Kidney (tissue), 13 donors: ENCODE measurements at regions not wholly inside any gene's neighbourhood (a gene's known extent, or its start where the extent isn't known, plus 50 kb on each side); places are given as distances from the start of the nearest gene placed in this dataset.

Experiments used
- DNase-seq, 5 donors: peaks; one replicate each; pipeline ENCODE4 v3.0.0-alpha.2; 2013 to 2020
- FAIRE-seq: peaks from 2 replicates; lab custom pipeline; 2012; peaks lifted over from hg19 to GRCh38; lab: Jason Lieb, UNC
- H3K27ac ChIP-seq, 2 donors: one replicate each; pipeline ENCODE4 v1.7.0; 2013; ENCODE audit warnings: low read depth in 2 of 2, low read length in 2 of 2, inconsistent platforms in 1 of 2
- H3K27me3 ChIP-seq: one replicate; pipeline ENCODE4 v1.7.1; 2013; ENCODE audit warnings: low read length, inconsistent platforms; ENCODE audit not compliant: control insufficient read depth, insufficient read depth
- H3K36me3 ChIP-seq, 3 donors: one replicate each; pipeline versions ENCODE4 v1.7.0 to v1.7.1; 2013; ENCODE audit warnings: low read length in 3 of 3, control low read depth in 1 of 3, inconsistent platforms in 1 of 3; ENCODE audit not compliant: insufficient read depth in 3 of 3, control insufficient read depth in 2 of 3
- H3K4me1 ChIP-seq, 3 donors: one replicate each; pipeline versions ENCODE4 v1.7.0 to v1.7.1; 2013; ENCODE audit warnings: low read length in 3 of 3, inconsistent platforms in 1 of 3, low read depth in 1 of 3; ENCODE audit not compliant: control insufficient read depth in 2 of 3, insufficient read depth in 2 of 3
- H3K4me3 ChIP-seq, 3 donors: one replicate each; pipeline versions ENCODE4 v1.7.0 to v1.8.1; 2013; ENCODE audit warnings: low read length in 3 of 3, control low read depth in 1 of 3, inconsistent platforms in 1 of 3
- H3K9ac ChIP-seq, 3 donors: one replicate each; pipeline versions ENCODE4 v1.7.0 to v1.7.1; 2013; ENCODE audit warnings: low read length in 3 of 3, control low read depth in 1 of 3, inconsistent platforms in 1 of 3
- H3K9me3 ChIP-seq, 3 donors: one replicate each; pipeline versions ENCODE4 v1.7.0 to v1.7.1; 2013; ENCODE audit warnings: low read length in 3 of 3, control low read depth in 1 of 3, inconsistent platforms in 1 of 3; ENCODE audit not compliant: control insufficient read depth in 2 of 3, insufficient read depth in 1 of 3
- intact Hi-C: fragments of 100-400 bp; cut with DNase I; formaldehyde crosslinking; loops from one replicate; pipeline ENCODE4 v1.11.1; 2022
- TF ChIP-seq, protein P1 (sequence below): IDR thresholded peaks from 3 replicates; pipeline ENCODE4 v1.5.1; 2012; ENCODE audit warnings: mild to moderate bottlenecking, moderate library complexity, borderline replicate concordance; ENCODE audit not compliant: insufficient read depth; ENCODE audit errors: extremely low read depth
- donor health status: control.
- donor health status: control.
- donor health status: control.
- donor health status: control.
- donor health status: control.
- donor health status: DM: yes; HTN: yes; CAD: no.
- donor health status: Normal renal cell carcinoma (clear cell type).

DNA sequence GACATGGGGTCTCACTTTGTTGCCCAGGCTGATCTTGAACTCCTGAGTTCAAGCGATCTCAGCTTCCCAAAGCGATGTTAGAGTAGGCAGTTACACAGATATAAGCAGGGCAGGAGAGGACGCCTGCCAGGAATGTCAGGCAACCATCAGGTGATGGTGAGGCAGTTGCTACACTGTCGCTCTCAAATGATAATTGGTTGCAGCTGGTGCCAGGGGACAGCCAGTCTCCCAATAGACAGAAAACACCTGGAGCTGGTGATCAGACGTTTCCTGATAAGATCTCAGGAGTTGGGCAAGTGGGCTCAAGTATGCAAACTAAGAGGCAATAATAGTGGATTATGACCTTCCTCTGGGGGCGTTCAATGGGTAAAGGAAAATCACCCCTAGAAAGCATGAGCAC lies 163.1 kb upstream of the RGPD4 start:
- DNase-seq (peak in 1 of 5 donors; percentile 5), FAIRE-seq (no peak)
- H3K9me3 ChIP-seq, result no peaks in the 10 kb centered on the region
- intact Hi-C loops, result loop anchor here (10.0 kb wide), 1 partner anchor 1019 kb away; no protein-coding TSS in a partner anchor
- no peaks in the 10 kb centered on the region for H3K36me3 ChIP-seq
- no peak overlapping the region for H3K27ac ChIP-seq
- H3K4me3 ChIP-seq, result no peak overlapping the region
- H3K27me3 ChIP-seq, result no peaks in the 10 kb centered on the region
- TF ChIP-seq, protein P1, sequence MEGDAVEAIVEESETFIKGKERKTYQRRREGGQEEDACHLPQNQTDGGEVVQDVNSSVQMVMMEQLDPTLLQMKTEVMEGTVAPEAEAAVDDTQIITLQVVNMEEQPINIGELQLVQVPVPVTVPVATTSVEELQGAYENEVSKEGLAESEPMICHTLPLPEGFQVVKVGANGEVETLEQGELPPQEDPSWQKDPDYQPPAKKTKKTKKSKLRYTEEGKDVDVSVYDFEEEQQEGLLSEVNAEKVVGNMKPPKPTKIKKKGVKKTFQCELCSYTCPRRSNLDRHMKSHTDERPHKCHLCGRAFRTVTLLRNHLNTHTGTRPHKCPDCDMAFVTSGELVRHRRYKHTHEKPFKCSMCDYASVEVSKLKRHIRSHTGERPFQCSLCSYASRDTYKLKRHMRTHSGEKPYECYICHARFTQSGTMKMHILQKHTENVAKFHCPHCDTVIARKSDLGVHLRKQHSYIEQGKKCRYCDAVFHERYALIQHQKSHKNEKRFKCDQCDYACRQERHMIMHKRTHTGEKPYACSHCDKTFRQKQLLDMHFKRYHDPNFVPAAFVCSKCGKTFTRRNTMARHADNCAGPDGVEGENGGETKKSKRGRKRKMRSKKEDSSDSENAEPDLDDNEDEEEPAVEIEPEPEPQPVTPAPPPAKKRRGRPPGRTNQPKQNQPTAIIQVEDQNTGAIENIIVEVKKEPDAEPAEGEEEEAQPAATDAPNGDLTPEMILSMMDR, result no peak
- no peak overlapping the region for H3K9ac ChIP-seq
- H3K4me1 ChIP-seq, result no peaks in the 10 kb centered on the region

DNA sequence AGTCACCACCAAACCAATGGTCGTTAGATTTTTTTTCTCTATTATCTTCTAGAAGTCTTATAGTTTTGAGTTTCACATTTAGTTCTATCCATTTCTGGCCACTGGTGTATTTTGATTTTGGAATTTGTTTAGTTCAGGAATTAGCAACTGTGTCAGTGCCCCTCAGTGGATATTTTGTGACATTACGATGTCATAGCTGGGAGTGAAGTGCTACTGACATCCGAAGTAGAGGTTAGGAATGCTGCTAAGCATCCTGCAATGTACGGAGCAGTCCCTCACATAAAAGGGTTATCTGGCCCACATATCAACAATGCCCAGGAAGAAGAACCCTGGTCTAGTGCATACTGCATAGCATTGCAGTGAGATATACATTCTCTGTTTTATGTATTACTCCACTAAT lies 157.4 kb upstream of the RGPD4 start:
- intact Hi-C loops, result loop anchor here (10.0 kb wide), 1 partner anchor 1025 kb away; no protein-coding TSS in a partner anchor
- TF ChIP-seq, protein P1, result peak; percentile 7
- peak in 2 of 5 donors; percentile 13 to 46 for DNase-seq
- no peaks in the 10 kb centered on the region for H3K9me3 ChIP-seq
- H3K27me3 ChIP-seq, result no peaks in the 10 kb centered on the region
- FAIRE-seq, result no peak
- no peak overlapping the region for H3K9ac ChIP-seq
- no peak overlapping the region for H3K27ac ChIP-seq
- no peak overlapping the region for H3K4me3 ChIP-seq
- no peaks in the 10 kb centered on the region for H3K4me1 ChIP-seq
- H3K36me3 ChIP-seq, result no peaks in the 10 kb centered on the region

DNA sequence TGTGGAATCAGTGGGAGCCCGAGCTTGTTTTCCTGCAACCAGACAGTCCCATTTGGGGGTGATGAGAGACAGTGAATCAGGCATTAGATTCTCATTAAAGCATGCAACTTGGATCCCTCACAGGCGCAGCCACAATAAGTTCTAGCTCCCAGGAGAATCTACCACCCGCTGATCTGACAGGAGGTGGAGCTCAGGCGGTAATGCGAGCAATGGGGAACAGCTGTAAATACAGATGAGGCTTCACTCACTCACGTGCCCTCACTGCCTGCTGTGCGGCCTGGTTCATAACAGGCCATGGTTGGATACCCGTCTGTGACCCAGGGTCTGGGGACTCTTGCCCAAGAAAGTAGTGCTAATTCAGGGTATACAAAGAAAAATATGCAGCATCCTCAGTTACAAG lies 144.8 kb upstream of the RGPD4 start:
- intact Hi-C loops, result no loop called here
- H3K27ac ChIP-seq, result no peak overlapping the region
- TF ChIP-seq, protein P1, result no peak
- FAIRE-seq (no peak), DNase-seq (no peak)
- H3K9me3 ChIP-seq, result no peaks in the 10 kb centered on the region
- H3K27me3 ChIP-seq, result no peaks in the 10 kb centered on the region
- H3K4me3 ChIP-seq, result no peak overlapping the region
- H3K9ac ChIP-seq, result no peak overlapping the region
- no peaks in the 10 kb centered on the region for H3K36me3 ChIP-seq
- no peaks in the 10 kb centered on the region for H3K4me1 ChIP-seq

DNA sequence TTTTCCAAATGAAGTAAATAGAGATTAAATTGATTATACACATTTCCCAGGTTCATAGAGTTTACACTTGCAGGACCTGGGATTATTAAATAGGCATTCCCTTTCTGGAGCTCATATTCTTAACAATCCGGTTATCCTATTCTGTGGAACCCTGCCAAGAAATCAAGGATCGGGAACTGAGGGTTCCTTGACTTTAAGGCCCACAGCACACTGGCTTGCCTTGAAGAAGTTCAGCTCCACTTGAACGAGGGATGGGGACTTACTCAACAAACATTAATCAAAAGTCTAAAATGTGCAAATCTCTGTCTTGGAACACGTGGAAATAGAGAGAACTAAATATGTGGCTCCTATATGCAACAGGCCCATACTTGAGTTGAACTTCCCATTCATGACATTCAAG lies 142.3 kb upstream of the RGPD4 start:
- no peaks in the 10 kb centered on the region for H3K4me1 ChIP-seq
- H3K36me3 ChIP-seq, result no peaks in the 10 kb centered on the region
- H3K27me3 ChIP-seq, result no peaks in the 10 kb centered on the region
- no peaks in the 10 kb centered on the region for H3K9me3 ChIP-seq
- no peak overlapping the region for H3K4me3 ChIP-seq
- DNase-seq (no peak), FAIRE-seq (no peak)
- TF ChIP-seq, protein P1, result no peak
- intact Hi-C loops, result no loop called here
- no peak overlapping the region for H3K9ac ChIP-seq
- H3K27ac ChIP-seq, result no peak overlapping the region
